ENCODE measurements at regions not wholly inside any gene's neighbourhood (a gene's known extent, or its start where the extent isn't known, plus 50 kb on each side); places are given as distances from the start of the nearest gene placed in this dataset.
"Not testable (repeated sequence)": the region's sequence is repeated elsewhere in the genome, so short reads cannot be mapped to it uniquely, and the experiment has no call there.

- not testable (repeated sequence) for DNase-seq
Measured at GRCh38 chr6:169973588-169974467, 222.4 kb downstream of the ERMARD start.

GRCh38 chr6:169972736-169973135, 221.3 kb downstream of the ERMARD start:
- no peak for DNase-seq

- no peak for DNase-seq
Measured at GRCh38 chr6:169972101-169972651, 220.8 kb downstream of the ERMARD start.

GRCh38 chr6:169971081-169971861, 219.8 kb downstream of the ERMARD start:
- DNase-seq = no peak

DNA sequence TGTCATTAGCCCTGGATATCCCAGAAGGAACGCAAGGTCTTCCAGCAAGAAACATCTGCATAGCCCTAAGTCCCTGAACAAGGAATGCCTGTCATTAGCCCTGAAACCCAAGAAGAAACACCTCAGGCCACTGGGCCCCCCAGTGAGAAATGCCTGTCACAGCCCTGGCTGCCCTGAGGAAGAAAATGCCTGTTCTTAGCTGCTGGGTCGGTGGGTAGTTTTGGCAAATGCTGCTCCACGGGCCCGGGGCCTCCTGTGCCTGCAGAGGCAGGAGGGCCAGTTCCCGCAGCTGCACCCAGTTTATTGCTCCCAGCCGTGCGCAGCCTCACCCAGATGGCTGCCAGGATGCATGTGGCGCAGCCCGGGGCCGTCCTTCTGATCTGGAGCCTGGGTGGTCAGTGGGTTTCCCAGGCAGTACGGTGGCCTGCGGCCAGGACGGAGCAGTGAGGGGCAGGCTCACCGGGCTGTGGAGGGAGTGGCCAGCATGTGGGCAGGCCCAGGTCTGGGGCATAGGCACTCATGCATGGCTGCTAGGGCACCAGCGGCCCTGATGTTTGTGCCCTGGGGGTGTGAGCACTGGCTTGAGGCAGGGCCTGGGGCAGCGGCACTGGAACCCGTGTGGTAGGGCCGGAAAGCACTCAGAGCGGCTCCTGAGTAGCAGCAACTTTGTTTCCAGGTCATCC, 219.0 kb downstream of the ERMARD start:
- no peak for DNase-seq

GRCh38 chr6:169969372-169970099, 218.1 kb downstream of the ERMARD start:
- DNase-seq = no peak

- no peak for DNase-seq
Measured at GRCh38 chr6:169968541-169969270, 217.3 kb downstream of the ERMARD start.

GRCh38 chr6:169967687-169968086, 216.3 kb downstream of the ERMARD start:
- DNase-seq = no peak

DNA sequence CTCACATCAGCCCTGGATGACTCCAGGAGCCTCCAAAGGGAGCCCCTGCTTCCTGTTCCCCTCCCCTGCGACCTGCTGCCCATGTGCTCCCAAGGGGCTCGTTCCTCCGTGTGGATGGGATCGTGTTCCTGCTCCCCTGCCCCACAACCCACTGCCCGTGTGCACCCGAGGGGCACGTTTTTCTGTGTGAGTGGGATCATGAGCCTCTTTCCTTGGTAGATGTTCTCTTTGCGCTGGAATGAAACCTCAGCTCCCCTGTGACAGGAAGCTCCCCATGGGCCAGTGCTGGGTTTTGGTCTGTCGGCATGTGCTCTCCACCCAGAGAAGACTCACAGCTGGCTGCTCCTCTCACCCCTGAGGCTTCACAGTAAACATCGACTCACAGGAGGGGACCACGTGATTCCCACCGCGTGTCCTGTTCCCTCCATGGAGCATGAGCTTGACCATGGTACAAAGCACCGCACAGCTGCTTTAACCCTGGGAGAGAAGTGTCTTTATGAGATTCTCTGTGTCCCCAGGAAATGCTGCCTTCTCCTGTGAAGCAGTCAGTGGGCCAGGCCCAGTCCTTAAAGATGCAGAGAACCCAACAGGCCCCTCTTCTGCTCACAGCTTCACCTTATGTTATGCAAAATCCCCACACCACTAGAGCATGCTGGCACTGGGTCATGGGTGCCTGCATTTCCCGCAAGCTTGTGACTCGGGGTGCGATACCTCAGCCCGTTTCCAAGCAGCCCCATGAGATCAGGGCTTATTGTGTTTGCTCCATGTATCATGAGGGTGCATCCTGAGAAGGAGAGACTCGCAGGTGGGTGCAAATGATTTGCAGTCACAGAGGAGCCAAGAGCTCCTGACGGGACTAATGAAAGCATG, 215.1 kb downstream of the ERMARD start:
- DNase-seq = no peak

GRCh38 chr6:169965657-169966311, 214.4 kb downstream of the ERMARD start:
- DNase-seq = no peak

DNA sequence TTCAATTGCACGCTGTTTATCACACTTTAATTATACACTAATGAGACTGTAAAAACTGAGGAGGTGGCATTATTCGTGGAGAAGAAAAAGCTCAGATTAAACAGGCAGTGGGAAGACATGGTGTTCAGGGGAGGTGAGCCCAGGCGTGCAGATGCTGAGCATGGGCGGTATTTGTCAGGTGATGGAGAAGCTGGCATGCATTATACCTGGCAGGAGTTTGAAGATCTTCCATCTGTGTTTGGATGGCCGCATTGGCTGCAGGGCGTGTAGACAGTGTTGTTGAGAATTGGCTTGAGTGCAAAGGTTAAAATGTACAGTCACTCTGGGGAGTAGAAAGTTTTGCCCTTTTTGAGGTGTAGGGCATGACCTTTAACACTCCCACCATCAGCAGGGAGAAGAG, 213.8 kb downstream of the ERMARD start:
- no peak for DNase-seq

- no peak for DNase-seq
Measured at GRCh38 chr6:169964486-169965180, 213.2 kb downstream of the ERMARD start.

- DNase-seq = no peak
Measured at GRCh38 chr6:169963581-169964297, 212.3 kb downstream of the ERMARD start.

GRCh38 chr6:169962604-169963469, 211.4 kb downstream of the ERMARD start:
- no peak for DNase-seq

DNA sequence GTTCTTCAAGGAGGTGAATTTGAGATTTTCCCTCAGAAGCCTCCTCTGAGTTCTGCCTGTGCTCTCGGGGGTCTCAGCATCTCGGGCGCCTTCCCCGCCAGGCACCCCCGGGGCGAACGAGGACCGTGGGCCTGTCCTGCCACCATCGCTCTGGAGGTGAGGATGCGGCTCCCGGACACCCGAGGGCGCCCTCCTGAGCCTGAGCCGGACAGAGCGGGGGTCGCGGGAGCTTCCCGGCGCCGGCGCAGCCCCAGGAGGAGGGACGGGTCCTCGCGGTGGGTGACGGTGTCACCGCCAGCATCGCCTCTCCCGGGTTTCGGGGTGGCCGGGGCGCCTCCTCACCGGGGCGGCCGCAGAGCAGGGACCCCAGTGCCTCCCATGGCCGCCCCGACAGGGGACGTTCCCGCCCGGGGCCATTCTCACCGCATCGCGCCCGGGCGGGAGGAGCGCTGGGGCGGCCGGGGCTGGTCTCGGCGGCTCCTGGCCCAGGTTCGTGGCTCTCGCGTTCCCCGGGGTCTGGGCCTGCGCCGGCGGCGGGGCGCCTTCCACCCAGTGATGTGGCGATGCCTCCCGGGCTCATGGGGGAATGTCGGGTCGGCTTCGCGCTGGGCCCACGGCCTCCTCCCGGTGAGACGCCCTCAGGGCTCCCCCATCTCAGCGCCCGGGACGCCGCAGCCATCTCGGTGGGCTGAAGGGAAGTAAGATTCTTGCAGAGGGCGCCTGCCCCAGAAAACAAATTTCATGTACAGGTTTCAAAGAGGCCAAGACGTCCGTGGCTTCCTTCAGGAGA, 210.5 kb downstream of the ERMARD start:
- DNase-seq = no peak

DNA sequence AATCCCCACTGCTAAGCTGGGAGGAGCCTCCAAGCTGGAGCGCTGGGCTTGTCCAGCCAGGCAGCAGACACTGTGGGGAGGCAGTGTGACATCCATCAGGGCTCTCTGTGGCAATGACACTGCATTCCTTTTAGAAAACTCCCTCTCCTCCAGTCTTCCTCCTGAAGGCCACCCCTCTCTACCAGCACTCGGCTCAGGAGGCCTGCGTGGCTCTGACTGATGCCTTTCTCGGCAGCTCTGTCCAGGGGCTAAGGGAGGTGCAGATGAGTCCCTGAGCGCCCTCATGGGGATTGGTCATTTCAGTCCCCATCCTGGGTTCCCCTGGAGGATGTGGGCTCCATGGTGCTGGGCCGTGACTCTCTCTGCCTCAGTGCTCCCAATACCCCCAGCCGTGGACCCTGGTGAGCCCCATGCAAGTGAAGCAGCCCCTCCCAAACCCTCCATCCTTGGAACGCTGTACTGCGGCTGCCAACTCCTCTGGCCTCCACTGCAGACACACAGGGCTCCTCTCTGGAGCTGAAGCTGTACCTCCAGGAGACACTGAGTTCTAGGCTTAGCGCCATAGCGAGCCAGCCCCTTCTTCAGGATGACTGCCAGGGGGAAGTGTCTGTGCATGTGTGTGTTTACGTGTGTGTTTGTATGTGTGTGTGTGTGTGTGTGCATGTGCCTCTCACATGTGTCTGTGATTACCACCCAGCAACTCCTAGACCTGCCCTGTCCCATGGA, 209.6 kb downstream of the ERMARD start:
- DNase-seq = peak; percentile 14

Measured in DMS79 treated with DMSO at 0.1 percent for 48 hours (cell line).